GM12873 (cell line): ENCODE measurements at regions not wholly inside any gene's neighbourhood (a gene's known extent, or its start where the extent isn't known, plus 50 kb on each side); places are given as distances from the start of the nearest gene placed in this dataset.

Source experiments
- TF ChIP-seq, protein P1 (sequence below): IDR thresholded peaks from 2 replicates; pipeline ENCODE4 v1.5.1; 2012; ENCODE audit warnings: low read depth, mild to moderate bottlenecking, moderate library complexity, low read length, control low read depth; ENCODE audit not compliant: insufficient read depth; ENCODE audit errors: missing control alignments

DNA sequence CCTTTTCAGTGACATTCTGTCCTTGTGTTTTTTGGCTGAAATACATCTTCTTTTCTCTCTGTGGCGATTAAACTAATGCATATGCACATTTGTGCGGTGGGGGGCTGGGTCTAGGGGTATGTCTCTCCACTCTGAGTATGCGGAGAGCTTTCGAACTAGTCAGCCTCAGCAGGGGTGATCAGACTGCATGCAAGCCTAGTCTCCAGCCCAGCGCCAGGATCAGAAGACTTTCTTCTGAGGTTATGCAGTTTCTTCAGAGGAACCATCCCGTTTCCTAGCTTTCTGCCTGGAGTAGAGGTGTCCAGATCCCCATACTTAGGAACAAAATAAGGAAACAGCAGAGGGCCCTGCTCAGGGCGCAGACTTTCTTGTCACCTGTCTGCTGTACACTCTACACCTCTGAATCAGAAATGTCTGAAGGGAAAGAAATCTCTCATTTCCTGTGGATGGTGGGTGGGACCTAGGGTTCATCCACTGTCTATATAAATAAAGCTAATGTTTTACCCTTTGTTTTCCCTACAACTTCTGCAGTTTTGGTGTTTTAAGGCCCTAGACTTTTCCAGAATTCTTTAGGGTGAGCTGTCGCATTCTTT is 230.4 kb downstream of the ABHD5 start:
- TF ChIP-seq, protein P1, sequence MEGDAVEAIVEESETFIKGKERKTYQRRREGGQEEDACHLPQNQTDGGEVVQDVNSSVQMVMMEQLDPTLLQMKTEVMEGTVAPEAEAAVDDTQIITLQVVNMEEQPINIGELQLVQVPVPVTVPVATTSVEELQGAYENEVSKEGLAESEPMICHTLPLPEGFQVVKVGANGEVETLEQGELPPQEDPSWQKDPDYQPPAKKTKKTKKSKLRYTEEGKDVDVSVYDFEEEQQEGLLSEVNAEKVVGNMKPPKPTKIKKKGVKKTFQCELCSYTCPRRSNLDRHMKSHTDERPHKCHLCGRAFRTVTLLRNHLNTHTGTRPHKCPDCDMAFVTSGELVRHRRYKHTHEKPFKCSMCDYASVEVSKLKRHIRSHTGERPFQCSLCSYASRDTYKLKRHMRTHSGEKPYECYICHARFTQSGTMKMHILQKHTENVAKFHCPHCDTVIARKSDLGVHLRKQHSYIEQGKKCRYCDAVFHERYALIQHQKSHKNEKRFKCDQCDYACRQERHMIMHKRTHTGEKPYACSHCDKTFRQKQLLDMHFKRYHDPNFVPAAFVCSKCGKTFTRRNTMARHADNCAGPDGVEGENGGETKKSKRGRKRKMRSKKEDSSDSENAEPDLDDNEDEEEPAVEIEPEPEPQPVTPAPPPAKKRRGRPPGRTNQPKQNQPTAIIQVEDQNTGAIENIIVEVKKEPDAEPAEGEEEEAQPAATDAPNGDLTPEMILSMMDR, result no peak

- TF ChIP-seq, protein P1, result no peak
These were observed 231.6 kb downstream of the ABHD5 start for GRCh38 chr3:43922374-43922773.

DNA sequence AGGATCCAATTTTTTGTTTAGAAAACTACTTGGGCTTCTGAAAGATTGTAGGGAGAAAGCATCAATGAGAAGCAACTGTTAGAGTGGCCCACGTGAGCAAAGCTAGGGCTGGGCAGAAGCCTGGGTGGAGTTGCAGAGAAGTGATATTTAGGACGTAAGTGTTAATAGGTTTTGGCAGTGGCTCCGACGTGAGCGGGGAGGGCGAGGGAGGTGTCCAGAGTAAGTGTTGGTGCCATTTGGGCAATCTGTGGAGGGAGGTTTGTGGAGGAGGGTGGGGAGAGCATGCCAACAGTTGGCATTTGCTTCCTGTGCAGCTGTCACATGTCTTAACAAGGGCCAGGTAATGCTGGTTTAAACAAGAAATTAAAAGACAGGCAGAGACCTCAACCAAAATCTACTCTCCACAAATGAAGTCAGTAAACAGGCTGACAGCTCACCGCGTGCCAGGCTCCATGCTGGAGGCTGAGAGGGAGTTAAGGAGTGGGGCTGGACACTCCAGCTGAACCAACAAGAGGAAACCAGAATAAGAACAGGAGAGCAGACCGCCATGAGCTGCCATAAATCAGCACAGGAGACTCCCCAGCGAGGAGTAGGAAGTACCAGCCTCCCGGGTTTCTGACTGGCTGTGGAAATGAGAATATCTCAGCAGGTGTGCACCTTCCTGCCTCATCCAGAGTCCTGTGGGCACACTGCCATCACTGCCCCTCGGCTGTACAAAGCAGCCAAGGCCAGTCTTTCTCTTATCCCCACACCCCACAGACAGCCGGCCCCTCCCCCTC is 232.6 kb downstream of the ABHD5 start:
- TF ChIP-seq, protein P1, result no peak

DNA sequence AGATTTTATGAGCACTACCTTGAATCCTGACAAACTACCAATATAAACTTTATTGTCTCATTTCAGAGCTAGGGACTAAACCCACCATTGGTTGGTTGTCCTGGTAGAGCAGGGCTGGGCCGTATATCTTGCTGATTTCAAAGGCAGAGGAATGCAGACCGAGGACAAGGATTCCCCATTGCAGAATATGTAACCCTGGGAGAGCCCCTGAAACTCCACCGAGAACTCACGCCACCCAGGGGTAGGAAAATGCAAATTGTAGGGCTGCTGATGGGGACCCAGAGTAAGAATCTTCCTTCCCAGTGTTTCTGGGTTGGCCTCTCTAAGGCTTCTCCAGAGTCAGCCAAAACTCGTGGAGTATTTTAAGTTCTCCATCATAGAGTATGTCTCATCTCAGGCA is 235.3 kb downstream of the ABHD5 start:
- TF ChIP-seq, protein P1, result no peak

GRCh38 chr3:43932921-43933320 is 242.2 kb downstream of the ABHD5 start:
- TF ChIP-seq, protein P1, result no peak

DNA sequence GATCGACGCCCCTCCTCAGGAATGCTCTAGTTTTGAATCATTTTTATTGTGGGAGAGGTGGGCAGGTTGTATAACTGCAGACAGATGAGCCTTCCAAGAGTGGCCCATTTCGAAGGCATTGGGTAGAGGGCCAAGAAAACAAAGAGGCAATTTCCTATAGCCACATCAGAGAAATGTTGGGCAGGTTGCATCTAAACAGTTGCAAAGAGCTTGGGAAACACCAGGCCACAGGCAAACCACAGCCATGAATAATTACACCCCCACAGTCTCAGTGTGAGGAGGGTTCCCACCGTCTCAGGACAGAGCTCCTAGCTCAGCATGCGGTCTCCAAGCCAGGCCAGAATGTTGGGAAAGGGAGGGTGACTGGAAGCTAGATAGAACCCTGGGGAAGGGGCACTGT is 257.3 kb downstream of the ABHD5 start:
- TF ChIP-seq, protein P1, result no peak

GRCh38 chr3:43949594-43949993 is 258.9 kb downstream of the ABHD5 start:
- TF ChIP-seq, protein P1, result no peak
